ENCODE measurements at regions not wholly inside any gene's neighbourhood (a gene's known extent, or its start where the extent isn't known, plus 50 kb on each side); places are given as distances from the start of the nearest gene placed in this dataset.
"Not testable (repeated sequence)": the region's sequence is repeated elsewhere in the genome, so short reads cannot be mapped to it uniquely, and the experiment has no call there.

DNA sequence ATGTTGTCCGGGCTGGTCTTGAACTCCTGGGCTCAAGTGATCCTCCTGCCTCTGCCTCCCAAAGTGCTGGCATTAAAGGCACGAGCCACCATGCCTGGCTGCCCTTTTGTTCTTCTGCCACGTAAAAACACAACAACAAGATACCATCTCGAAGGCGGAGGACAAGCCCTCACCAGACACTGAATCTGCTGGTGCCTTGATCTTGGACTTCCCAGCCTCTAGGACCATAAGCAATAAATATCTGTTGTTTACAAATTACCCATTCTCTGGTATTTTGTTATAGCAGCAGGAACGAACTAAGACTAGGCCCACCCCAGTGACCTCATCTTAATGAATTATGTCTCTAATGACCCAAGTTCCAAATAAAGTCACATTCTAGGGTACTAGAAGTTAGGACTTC lies 128.4 kb upstream of the CACNA1A start:
- DNase-seq (no peak), ATAC-seq (ENCODE audit: low read depth) (no peak)
- peaks cover 7% of the 10 kb centered on the region for H3K27me3 Mint-ChIP-seq
- no peak overlapping the region for H3K4me3 Mint-ChIP-seq
- no peaks in the 10 kb centered on the region for H3K36me3 Mint-ChIP-seq
- H3K4me1 Mint-ChIP-seq, result peaks cover 2% of the 10 kb centered on the region
- POLR2A ChIA-PET, result interaction anchor here (0.6 kb wide), 1 partner anchor 1745 kb away, joined by 3 read pairs; no protein-coding TSS in a partner anchor
- H3K27ac Mint-ChIP-seq, result no peak overlapping the region
- H3K9me3 Mint-ChIP-seq, result peaks cover 6% of the 10 kb centered on the region

DNA sequence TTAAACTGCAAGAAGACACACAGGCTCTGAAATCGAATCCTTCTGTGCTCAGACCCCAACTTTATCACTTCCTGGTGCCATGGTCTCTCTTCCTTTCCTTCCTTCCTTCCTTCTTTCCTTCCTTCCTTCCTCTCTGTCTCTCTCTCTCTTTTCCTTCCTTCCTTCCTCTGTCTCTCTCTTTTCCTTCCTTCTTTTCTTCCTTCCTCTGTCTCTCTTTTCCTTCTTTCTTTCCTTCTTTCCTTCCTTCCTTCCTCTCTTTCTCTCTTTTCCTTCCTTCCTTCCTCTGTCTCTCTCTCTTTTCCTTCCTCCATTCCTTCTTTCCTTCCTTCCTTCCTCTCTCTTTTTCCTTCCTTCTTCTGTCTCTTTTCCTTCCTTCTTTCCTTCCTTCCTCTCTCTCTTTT lies 127.2 kb upstream of the CACNA1A start:
- H3K4me3 Mint-ChIP-seq, result no peak overlapping the region
- ATAC-seq (ENCODE audit: low read depth) (no peak), DNase-seq (no peak)
- peaks cover 1% of the 10 kb centered on the region for H3K9me3 Mint-ChIP-seq
- H3K27ac Mint-ChIP-seq, result no peak overlapping the region
- POLR2A ChIA-PET, result interaction anchor here (0.6 kb wide), 1 partner anchor 12 kb away, joined by 7 read pairs; no protein-coding TSS in a partner anchor
- no peaks in the 10 kb centered on the region for H3K4me1 Mint-ChIP-seq
- H3K27me3 Mint-ChIP-seq, result peaks cover 3% of the 10 kb centered on the region
- H3K36me3 Mint-ChIP-seq, result no peaks in the 10 kb centered on the region

DNA sequence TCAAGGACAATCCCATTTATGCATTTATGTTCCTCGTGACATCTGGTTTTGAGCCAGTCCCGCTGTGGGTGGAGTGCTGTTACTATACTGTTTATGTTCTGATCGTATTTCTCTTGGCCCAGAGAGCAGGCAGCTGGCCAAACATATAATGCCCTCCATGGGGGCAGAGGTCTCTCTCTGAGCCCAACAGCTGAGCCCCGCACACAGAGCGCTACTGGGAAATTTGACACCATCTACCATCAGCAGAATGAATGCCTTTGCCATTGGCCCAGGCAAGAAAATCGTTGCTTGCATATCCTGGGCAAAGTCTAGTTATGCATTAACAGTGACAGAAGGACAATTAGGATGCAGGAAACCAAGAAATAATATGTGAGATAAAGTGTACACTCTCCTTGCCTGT lies 126.8 kb upstream of the CACNA1A start:
- H3K4me1 Mint-ChIP-seq, result no peaks in the 10 kb centered on the region
- H3K27ac Mint-ChIP-seq, result no peak overlapping the region
- peaks cover 3% of the 10 kb centered on the region for H3K27me3 Mint-ChIP-seq
- no peak overlapping the region for H3K4me3 Mint-ChIP-seq
- peaks cover 1% of the 10 kb centered on the region for H3K9me3 Mint-ChIP-seq
- POLR2A ChIA-PET, result no interaction called here
- DNase-seq (no peak), ATAC-seq (ENCODE audit: low read depth) (no peak)
- no peaks in the 10 kb centered on the region for H3K36me3 Mint-ChIP-seq

DNA sequence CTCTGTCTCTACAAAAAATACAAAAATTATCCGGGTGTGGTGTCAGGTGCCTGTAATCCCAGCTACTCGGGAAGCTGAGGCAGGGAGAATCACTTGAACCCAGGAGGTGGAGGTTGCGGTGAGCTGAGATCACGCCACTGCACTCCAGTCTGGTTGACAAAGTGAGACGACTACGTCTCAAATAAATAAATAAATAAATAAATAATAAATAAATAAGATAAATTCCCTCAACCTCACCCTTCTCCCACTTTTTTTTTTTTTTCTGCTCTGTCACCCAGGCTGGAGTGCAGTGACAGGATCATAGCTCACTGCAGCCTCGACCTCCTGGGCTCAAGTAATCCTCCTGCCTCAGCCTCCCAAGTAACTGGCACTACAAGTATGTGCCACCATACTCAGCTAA lies 125.9 kb upstream of the CACNA1A start:
- H3K4me1 Mint-ChIP-seq, H3K27ac Mint-ChIP-seq: not testable (repeated sequence)

DNA sequence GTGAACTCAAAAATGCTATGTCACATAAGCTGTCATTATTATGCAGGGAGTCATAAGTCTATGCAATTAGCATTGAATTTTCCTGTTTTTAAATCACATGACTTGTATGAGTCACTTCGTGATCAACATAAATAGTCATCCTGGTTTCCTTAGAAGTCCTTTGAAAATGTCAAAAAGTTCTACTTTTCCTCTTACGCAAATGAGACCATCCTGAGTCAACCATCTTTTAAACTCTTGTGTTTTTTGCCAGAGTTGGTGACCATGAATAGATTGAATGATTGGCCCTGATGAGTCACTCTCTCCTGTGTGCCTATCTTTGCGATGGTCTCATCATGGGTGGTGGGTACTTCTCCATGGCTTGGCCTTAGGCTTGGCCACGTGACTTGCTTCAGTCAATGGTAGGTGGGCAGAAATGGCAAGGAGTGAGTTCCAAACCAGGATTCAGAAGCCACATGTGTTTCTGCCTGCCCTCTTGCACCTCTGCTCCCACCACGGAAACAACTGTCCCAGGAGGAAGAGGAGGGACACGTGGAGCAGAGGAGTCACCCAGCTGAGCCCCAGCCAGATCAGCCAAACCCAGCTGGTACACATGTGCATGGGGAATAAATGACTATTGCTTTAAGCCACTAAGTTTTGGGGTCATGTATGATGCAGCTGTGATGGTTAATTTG lies 123.5 kb upstream of the CACNA1A start:
- no peak overlapping the region for H3K27ac Mint-ChIP-seq
- H3K36me3 Mint-ChIP-seq, result no peaks in the 10 kb centered on the region
- peaks cover 11% of the 10 kb centered on the region for H3K27me3 Mint-ChIP-seq
- no peak overlapping the region for H3K4me3 Mint-ChIP-seq
- ATAC-seq (ENCODE audit: low read depth), result no peak
- H3K4me1 Mint-ChIP-seq, result no peaks in the 10 kb centered on the region
- DNase-seq, result no peak
- POLR2A ChIA-PET, result interaction anchor here (1.2 kb wide), 1 partner anchor 112 kb away, joined by 7 read pairs; no protein-coding TSS in a partner anchor
- no peaks in the 10 kb centered on the region for H3K9me3 Mint-ChIP-seq

More for the DNA sequence above, 125.9 kb upstream of the CACNA1A start:
- ATAC-seq (ENCODE audit: low read depth); H3K27me3 Mint-ChIP-seq; DNase-seq; POLR2A ChIA-PET; H3K4me3 Mint-ChIP-seq; H3K36me3 Mint-ChIP-seq; H3K9me3 Mint-ChIP-seq: not testable (repeated sequence)

DNA sequence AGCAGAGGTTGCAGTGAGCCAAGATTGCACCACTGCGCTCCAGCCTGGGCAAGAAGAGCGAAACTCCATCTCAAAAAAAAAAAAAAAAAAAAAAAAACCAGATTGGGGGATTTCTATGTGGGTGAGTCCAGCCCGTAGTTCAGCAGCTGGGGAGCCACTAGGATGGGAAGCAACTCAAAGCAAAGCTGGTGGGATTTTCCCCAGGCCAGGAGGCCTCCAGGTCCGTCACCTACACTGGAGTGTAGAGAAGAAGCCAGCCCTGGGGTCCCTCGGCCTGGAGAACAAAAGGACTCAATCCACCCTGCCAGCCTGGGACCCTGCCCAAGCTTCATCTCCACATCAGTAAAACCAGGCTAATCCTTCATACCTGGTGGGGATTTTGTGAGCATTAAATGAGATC lies 121.3 kb upstream of the CACNA1A start:
- POLR2A ChIA-PET, result no interaction called here
- Mint-ChIP-seq H3K9me3 (no peaks in the 10 kb centered on the region), H3K27ac (no peak overlapping the region), H3K36me3 (no peaks in the 10 kb centered on the region), H3K4me1 (no peaks in the 10 kb centered on the region), H3K4me3 (no peak overlapping the region), H3K27me3 (peaks cover 30% of the 10 kb centered on the region)
- no peak for ATAC-seq (ENCODE audit: low read depth)
- no peak for DNase-seq

DNA sequence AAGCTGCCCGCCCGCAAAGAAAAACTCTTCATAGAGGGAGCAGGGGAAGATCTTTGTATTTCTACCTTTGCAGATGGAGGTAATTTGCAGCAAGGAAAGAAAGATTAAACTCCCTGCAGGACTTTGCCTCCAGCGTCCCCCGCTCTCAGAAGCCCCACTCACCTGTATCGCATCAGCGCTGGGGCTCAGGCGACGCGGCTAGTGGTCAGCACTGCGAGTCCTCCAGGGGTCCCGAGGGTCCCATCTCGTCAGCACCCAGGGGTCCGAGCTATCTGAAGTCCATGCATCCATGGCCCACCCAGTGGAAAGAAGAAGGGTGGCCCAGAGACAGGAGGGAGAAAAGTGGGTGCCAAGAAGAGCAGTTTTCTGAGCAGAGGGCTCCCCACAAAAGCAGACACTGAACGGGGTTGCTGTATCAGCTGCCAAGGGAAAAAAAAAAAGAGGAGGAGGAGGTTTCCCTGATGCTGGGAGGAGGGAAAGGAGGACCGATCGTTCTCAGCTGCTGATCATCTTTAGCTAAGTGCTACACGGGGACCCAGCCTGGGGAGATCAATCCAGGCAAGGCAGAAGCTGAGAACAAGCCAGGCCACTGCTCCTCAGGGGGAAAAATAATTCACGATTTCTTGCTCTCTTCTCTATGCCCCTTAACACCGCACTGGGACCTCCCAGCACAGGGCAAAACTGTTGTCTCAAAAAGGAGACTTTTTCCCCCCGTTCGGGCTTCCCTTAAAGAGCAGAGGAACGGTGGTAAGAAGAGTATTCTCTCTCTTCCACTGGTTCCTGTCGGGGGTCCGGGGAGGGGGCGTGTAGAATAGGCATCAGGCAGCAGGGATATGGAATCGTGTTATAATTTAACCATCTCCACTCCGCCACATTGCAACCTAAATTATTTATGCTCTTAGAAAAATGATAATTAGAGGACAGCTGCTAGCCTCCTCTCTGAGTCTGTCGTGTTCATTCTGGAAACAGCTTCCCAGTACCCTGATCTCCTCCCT lies 117.7 kb upstream of the CACNA1A start:
- H3K36me3 Mint-ChIP-seq, result no peaks in the 10 kb centered on the region
- H3K27ac Mint-ChIP-seq, result no peak overlapping the region
- no peak overlapping the region for H3K4me3 Mint-ChIP-seq
- DNase-seq (no peak), ATAC-seq (ENCODE audit: low read depth) (no peak)
- no peaks in the 10 kb centered on the region for H3K4me1 Mint-ChIP-seq
- POLR2A ChIA-PET, result no interaction called here
- H3K27me3 Mint-ChIP-seq, result peaks cover 38% of the 10 kb centered on the region
- H3K9me3 Mint-ChIP-seq, result no peaks in the 10 kb centered on the region

DNA sequence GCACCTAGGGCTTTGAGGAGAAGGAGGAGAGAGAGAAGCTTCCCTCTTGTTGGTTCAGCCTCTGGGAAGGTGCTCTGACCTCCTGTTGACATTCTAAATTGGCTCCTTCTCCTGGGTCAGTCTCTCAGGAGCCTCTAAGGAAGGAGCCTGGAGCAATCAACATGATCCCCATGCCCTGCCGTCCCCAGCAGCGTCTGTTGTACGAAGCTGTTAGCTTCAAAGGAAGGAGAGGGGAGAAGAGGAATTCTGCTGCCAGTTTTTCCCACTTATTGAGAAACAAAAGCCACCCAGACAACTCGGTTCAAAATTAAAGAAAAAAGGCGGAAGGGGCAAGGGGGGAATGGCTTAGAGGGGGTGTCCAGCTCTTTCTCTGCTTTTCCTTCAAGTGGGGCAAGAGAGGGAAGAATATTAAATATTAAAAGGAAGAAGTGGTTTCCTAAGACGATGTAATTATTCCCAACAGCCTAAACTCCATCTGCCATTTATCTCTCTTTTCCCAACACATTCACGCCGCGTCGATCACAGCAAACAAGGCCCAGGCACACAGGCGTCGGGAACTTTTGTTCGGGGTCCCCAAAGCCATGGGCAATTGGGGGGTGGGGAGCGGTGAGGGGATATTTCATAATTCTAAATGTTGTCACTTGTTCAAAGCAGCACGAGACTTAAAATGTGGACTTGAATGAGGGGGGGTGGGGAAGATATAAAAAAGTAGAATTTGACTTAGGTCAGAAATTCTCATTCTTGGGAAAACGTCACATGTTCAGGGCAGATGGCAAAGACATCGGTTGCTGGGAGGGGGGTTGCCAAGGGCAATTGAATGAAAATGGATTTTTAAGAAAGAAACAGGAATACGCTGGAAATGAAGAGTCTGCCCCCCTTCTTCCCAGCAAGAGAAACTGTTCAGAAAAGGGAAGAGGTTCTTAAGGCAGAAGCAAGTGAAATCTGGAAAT lies 116.8 kb upstream of the CACNA1A start:
- peaks cover 41% of the 10 kb centered on the region for H3K27me3 Mint-ChIP-seq
- DNase-seq (no peak), ATAC-seq (ENCODE audit: low read depth) (no peak)
- H3K4me1 Mint-ChIP-seq, result no peaks in the 10 kb centered on the region
- H3K4me3 Mint-ChIP-seq, result no peak overlapping the region
- no peaks in the 10 kb centered on the region for H3K36me3 Mint-ChIP-seq
- no peak overlapping the region for H3K27ac Mint-ChIP-seq
- H3K9me3 Mint-ChIP-seq, result no peaks in the 10 kb centered on the region
- POLR2A ChIA-PET, result no interaction called here

DNA sequence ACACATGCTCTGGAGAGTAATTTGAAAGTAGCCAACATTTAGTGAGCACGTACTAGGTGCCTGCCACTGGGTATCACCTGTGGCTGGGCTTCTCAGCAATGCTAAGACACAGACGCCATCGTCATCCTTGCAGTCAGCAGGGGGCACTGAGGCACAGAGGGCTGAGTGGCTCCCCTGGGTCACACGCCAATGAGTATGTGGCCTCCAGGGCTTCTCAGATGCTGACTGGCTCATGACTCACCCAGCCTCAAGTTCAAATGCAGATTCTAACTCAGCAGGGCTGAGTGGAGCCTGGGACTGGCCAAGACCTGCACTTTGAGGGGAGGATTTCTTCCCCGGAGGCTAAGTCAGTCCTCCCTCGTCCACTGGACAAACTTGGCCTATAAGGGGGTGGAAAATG lies 115.1 kb upstream of the CACNA1A start:
- no peaks in the 10 kb centered on the region for H3K4me1 Mint-ChIP-seq
- H3K9me3 Mint-ChIP-seq, result no peaks in the 10 kb centered on the region
- POLR2A ChIA-PET, result no interaction called here
- H3K27me3 Mint-ChIP-seq, result peaks cover 46% of the 10 kb centered on the region
- no peak for ATAC-seq (ENCODE audit: low read depth)
- H3K36me3 Mint-ChIP-seq, result no peaks in the 10 kb centered on the region
- DNase-seq, result no peak
- no peak overlapping the region for H3K4me3 Mint-ChIP-seq
- no peak overlapping the region for H3K27ac Mint-ChIP-seq

DNA sequence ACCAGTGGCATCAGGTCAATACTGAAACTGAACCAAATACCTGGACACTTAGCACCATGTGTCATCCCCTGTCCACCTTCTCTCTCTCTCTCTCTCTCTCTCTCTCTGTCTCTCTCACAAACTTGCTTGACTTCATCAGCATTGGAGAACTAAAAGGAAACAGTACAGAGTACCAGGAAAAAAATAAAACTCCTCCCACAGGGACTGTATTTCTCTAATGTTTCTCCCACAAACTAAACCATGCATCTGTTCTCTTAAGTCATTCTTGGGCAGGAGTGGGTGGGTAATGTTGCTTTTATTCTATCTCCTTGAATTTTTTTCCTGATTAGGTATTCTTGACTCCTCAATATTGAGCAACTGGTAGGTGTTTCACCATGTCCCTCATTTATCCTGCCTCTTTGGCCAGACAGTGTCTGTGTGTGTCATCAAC lies 112.9 kb upstream of the CACNA1A start:
- H3K27ac Mint-ChIP-seq, result no peak overlapping the region
- no peaks in the 10 kb centered on the region for H3K4me1 Mint-ChIP-seq
- no peak for DNase-seq
- H3K4me3 Mint-ChIP-seq, result no peak overlapping the region
- POLR2A ChIA-PET, result no interaction called here
- no peaks in the 10 kb centered on the region for H3K36me3 Mint-ChIP-seq
- H3K27me3 Mint-ChIP-seq, result peaks cover 31% of the 10 kb centered on the region
- H3K9me3 Mint-ChIP-seq, result no peaks in the 10 kb centered on the region
- no peak for ATAC-seq (ENCODE audit: low read depth)

DNA sequence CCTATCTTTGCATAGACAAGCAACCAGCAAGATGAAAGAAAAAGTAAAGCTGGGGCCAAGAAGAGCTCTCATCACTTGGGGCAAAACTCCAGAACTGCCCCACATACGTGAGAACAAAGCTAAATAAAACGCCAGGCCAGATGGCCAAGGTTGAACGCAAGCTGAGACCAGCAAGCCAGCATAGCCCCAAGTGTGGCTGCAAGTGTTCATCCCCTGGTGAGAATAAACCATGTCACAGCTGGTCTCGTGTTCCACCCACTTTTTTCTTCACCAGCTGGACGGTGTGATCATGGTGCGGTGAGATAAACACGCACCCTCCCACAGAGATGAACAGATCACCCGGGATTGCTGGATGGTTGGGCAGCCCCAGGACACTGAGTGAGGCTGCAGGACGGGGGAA lies 109.6 kb upstream of the CACNA1A start:
- Mint-ChIP-seq H3K9me3 (no peaks in the 10 kb centered on the region), H3K36me3 (no peaks in the 10 kb centered on the region), H3K4me3 (no peak overlapping the region), H3K4me1 (no peaks in the 10 kb centered on the region), H3K27me3 (peaks cover 10% of the 10 kb centered on the region), H3K27ac (no peak overlapping the region)
- ATAC-seq (ENCODE audit: low read depth) (no peak), DNase-seq (no peak)
- POLR2A ChIA-PET, result no interaction called here

DNA sequence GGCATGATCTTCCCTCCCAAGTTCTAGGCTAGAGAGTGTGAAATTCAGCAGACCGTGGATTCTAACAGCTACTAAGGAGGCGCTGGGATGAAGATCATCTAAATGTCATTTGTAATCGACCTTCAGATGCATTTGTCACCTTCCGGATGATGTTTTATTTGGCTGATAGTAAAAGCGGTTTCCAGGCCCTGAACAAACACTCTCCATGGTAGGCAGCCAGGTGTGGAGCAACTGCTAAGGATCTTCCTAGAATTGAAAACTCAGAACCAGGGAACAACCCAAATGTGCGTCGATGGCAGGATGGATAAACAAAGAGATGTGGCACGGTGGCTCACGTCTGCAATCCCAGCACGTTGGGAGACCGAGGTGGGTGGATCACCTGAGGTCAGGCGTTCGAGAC lies 107.2 kb upstream of the CACNA1A start:
- no peak for ATAC-seq (ENCODE audit: low read depth)
- DNase-seq, result no peak
- Mint-ChIP-seq H3K4me1 (peaks cover 4% of the 10 kb centered on the region), H3K4me3 (no peak overlapping the region), H3K36me3 (no peaks in the 10 kb centered on the region), H3K9me3 (no peaks in the 10 kb centered on the region), H3K27ac (no peak overlapping the region), H3K27me3 (peaks cover 7% of the 10 kb centered on the region)
- POLR2A ChIA-PET, result no interaction called here

DNA sequence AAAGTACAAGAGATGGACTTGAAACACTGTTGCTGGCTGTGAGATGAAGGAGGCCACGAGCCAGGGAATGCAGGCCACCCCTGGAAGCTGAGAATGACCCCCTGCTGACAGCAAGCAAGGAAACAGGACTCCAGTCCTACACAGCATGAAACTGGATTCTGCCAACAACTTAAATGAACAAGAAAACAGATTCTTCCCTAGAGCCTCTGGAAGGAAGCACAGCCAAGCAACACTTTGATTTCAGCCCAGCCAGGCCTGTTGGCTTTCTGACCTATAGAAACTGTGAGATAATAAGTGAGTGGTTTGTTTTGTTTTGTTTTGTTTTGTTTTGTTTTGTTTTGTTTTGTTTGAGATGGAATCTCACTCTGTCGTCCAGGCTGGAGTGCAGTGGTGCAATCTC lies 105.3 kb upstream of the CACNA1A start:
- peaks cover 4% of the 10 kb centered on the region for H3K4me1 Mint-ChIP-seq

More for the DNA sequence above, 105.3 kb upstream of the CACNA1A start:
- DNase-seq, result no peak
- peaks cover 2% of the 10 kb centered on the region for H3K27me3 Mint-ChIP-seq
- H3K36me3 Mint-ChIP-seq, result no peaks in the 10 kb centered on the region
- ATAC-seq (ENCODE audit: low read depth), result no peak
- H3K9me3 Mint-ChIP-seq, result no peaks in the 10 kb centered on the region
- H3K27ac Mint-ChIP-seq, result no peak overlapping the region
- POLR2A ChIA-PET, result no interaction called here
- H3K4me3 Mint-ChIP-seq, result no peak overlapping the region

All from activated naive CD8-positive, alpha-beta T cell treated with anti-CD3 and anti-CD28 coated beads, Interleukin-2, amount 10 ng/mL, durations not matched to agents 7 days and 5 days (primary cell).